Thyroid gland (tissue), 4 donors: ENCODE measurements at regions not wholly inside any gene's neighbourhood (a gene's known extent, or its start where the extent isn't known, plus 50 kb on each side); places are given as distances from the start of the nearest gene placed in this dataset.
A peak's percentile ranks its signal among the peaks of the same experiment; 100 is the strongest.

Experiments used
- DNase-seq, 2 donors: peaks; one replicate each; pipeline ENCODE4 v3.0.0-alpha.2; 2019
- H3K27ac ChIP-seq, 3 donors: fragments of 200-600 bp; sonication (generic); 1 replicate in 2 of 3; 2 replicates in 1 of 3; pipeline ENCODE4 v1.5.1; 2016 to 2019; ENCODE audit warnings: mild to moderate bottlenecking in 1 of 3, moderate library complexity in 1 of 3
- H3K27me3 ChIP-seq: fragments of 200-600 bp; sonication (generic); one replicate; pipeline ENCODE4 v1.5.1; 2019
- H3K36me3 ChIP-seq, 2 donors: fragments of 200-600 bp; sonication (generic); one replicate each; pipeline ENCODE4 v1.5.1; 2016 to 2019
- H3K4me1 ChIP-seq, 2 donors: fragments of 200-600 bp; sonication (generic); one replicate each; pipeline ENCODE4 v1.5.1; 2017 to 2019
- H3K4me3 ChIP-seq, 3 donors: fragments of 200-600 bp; sonication (generic); replicated peaks in 1 of 3; 1 replicate in 2 of 3; 2 replicates in 1 of 3; pipeline ENCODE4 v1.5.1; 2016; ENCODE audit warnings: mild to moderate bottlenecking in 1 of 3
- H3K9me3 ChIP-seq: fragments of 200-600 bp; sonication (generic); one replicate; pipeline ENCODE4 v1.5.1; 2017
- POLR2A ChIP-seq, 2 donors: fragments of 450-650 bp; IDR thresholded peaks; one replicate each; pipeline ENCODE4 v1.6.1; 2017; ENCODE audit warnings: antibody characterized with exemption in 2 of 2, mild to moderate bottlenecking in 2 of 2, moderate library complexity in 1 of 2
- WGBS, 2 donors: methylation state at CpG; one replicate each; pipeline ENCODE4 v1.1.5; 2017; 5-methylcytosine and 5-hydroxymethylcytosine counted together
- intact Hi-C: fragments of 100-400 bp; cut with DNase I; formaldehyde crosslinking; loops from one replicate; pipeline ENCODE4 v1.15.1; 2023
- TF ChIP-seq, protein P1 (sequence below), 6 experiments: fragments of 200-600 bp in 3 of 6; fragments of 450-650 bp in 3 of 6; sonication (generic) in 3 of 6; IDR thresholded peaks; one replicate each; pipeline ENCODE4 v1.5.1; 2016 to 2019; ENCODE audit warnings: antibody characterized with exemption in 6 of 6, mild to moderate bottlenecking in 2 of 6, inconsistent platforms in 1 of 6, moderate library complexity in 1 of 6

DNA sequence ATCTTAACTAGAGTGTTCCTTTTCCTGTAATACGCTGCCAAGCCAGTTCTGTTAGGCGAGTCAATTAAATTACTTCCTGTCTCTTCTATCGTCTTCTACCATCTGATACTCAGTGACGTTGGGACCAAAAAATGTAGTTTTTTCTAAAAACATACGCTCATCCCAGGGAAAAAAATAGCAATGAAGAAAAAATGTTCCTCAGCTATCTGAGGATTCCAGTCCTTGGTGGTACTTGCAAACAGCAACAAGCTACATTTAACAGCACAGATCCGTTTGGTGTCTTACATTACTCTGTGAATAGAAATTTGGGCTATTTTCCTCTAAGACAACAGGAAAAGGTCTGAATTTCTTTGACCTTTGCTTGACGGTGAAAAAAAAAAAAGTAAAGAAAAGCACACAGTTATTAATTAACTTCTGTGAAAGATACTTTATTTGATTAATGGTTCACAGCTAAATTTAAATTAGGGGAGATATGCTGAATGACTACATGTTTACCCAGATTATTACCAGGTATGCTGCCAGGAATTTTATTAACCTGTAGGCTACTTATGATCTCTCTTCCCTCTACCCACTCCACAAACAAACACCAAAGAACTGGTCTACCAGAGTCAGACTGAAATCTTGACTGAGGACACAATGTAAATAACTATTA is 254.4 kb upstream of the ZPLD1 start:
- Histone ChIP-seq H3K27me3 (no peaks in the 10 kb centered on the region), H3K9me3 (no peaks in the 10 kb centered on the region), H3K36me3 (no peaks in the 10 kb centered on the region), H3K27ac (peak overlapping the region; percentile 74 to 80 (median 79)), H3K4me1 (peaks cover 35 to 50% of the 10 kb centered on the region in 2 donors), H3K4me3 (no peak overlapping the region)
- intact Hi-C loops: no loop called here
- 46 to 47% methylated on average over 7 of the region's 7 CpGs for WGBS, 2 donors
- TF ChIP-seq POLR2A (IDR thresholded peaks at IDR 0.05): no peak
- TF ChIP-seq, protein P1, sequence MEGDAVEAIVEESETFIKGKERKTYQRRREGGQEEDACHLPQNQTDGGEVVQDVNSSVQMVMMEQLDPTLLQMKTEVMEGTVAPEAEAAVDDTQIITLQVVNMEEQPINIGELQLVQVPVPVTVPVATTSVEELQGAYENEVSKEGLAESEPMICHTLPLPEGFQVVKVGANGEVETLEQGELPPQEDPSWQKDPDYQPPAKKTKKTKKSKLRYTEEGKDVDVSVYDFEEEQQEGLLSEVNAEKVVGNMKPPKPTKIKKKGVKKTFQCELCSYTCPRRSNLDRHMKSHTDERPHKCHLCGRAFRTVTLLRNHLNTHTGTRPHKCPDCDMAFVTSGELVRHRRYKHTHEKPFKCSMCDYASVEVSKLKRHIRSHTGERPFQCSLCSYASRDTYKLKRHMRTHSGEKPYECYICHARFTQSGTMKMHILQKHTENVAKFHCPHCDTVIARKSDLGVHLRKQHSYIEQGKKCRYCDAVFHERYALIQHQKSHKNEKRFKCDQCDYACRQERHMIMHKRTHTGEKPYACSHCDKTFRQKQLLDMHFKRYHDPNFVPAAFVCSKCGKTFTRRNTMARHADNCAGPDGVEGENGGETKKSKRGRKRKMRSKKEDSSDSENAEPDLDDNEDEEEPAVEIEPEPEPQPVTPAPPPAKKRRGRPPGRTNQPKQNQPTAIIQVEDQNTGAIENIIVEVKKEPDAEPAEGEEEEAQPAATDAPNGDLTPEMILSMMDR (IDR thresholded peaks at IDR 0.05): no peak
- no peak for DNase-seq

DNA sequence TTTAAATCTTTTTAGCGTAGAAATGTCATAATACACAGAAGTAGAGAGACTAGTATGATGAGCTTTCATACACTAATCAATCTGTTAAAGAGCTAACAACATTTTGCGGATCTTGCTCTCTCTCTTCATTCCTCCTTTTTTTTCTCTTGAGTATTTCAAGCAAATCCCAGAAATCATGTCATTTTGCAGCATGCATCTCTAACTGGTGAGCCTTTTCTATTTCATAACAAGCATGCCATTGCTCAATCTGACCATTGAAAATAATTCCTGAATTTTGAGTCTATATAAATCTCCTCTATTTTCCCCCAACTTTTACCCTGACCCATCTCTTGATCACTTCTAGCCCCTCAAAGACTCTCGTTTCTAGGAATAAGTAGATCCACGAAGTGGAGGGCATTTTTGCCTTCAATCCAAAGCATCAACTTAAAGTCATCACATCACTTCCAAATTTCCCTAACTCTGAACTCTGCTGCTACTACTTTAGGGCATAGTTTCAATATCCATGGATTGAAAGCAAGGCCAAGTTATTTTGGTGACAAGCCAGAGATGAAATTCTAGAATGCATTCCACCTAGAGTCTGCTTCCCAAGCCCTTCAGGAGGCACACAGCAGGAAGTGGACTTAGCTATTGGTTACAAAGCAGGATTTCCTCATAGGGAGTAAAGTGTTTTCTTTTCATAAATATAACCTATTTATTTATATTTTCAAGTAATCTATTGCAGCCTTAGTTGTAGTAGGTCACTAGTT is 253.5 kb upstream of the ZPLD1 start:
- TF ChIP-seq, protein P1 (IDR thresholded peaks at IDR 0.05): no peak
- no peak for TF ChIP-seq POLR2A (IDR thresholded peaks at IDR 0.05)
- Histone ChIP-seq H3K36me3 (no peaks in the 10 kb centered on the region), H3K4me1 (peaks cover 35 to 50% of the 10 kb centered on the region in 2 donors), H3K4me3 (no peak overlapping the region), H3K9me3 (no peaks in the 10 kb centered on the region), H3K27ac (peak overlapping the region; percentile 74 to 80 (median 79)), H3K27me3 (no peaks in the 10 kb centered on the region)
- peak; percentile 27 to 45 for DNase-seq
- intact Hi-C loops: no loop called here
- WGBS, 2 donors: 78 to 83% methylated on average over 4 of the region's 4 CpGs

DNA sequence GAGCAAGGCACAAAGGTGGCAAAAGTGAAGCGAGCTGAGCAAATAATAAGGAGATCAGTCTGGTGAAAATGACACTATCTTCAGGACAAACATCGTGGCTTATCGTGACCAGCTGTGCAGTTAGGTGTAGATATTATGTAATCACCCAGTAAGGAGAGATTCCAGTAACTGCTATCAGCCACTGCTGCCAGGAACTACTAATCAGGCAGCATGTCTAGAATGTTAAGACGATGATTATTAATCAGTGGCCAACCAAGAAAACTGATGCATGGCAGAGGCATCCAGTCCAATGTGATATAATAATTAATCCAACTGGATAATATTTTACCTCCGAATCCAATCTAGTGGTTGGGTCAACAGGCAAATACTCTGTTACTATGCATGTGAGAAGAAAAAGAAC is 252.7 kb upstream of the ZPLD1 start:
- no peak for DNase-seq
- Histone ChIP-seq H3K27me3 (no peaks in the 10 kb centered on the region), H3K27ac (peak overlapping the region; percentile 74 to 80 (median 79)), H3K36me3 (no peaks in the 10 kb centered on the region), H3K4me3 (no peak overlapping the region), H3K9me3 (no peaks in the 10 kb centered on the region), H3K4me1 (peaks cover 35 to 50% of the 10 kb centered on the region in 2 donors)
- 53 to 57% methylated on average over 5 of the region's 5 CpGs for WGBS, 2 donors
- intact Hi-C loops: no loop called here
- no peak for TF ChIP-seq POLR2A (IDR thresholded peaks at IDR 0.05)
- TF ChIP-seq, protein P1 (IDR thresholded peaks at IDR 0.05): no peak

DNA sequence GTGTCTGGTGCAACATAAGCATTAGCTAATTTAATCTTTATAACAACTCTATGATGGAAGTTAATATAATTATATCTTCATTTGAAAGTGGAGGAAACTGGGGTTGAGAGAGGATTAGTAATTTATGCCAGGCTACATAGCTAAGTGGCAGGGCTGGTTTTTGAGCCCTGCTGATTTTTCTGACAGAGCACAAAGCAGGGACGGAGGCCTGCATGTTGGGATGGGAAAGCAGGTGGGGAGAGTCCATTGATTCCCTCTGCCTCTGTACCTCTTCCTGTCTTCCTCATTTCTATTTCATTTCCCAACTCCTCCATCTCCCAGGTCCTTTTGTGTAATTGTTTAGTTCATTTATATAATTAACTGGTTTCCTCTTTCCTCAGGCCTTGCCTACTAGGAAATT is 251.6 kb upstream of the ZPLD1 start:
- Histone ChIP-seq H3K4me3 (no peak overlapping the region), H3K27ac (peak overlapping the region in 1 of 3 donors; percentile 9), H3K9me3 (no peaks in the 10 kb centered on the region), H3K27me3 (no peaks in the 10 kb centered on the region), H3K4me1 (peaks cover 35 to 50% of the 10 kb centered on the region in 2 donors), H3K36me3 (no peaks in the 10 kb centered on the region)
- intact Hi-C loops: no loop called here
- TF ChIP-seq, protein P1 (IDR thresholded peaks at IDR 0.05): no peak
- TF ChIP-seq POLR2A (IDR thresholded peaks at IDR 0.05): no peak
- DNase-seq: no peak
- WGBS, 2 donors: 91 to 100% methylated on average over 1 of the region's 1 CpG

DNA sequence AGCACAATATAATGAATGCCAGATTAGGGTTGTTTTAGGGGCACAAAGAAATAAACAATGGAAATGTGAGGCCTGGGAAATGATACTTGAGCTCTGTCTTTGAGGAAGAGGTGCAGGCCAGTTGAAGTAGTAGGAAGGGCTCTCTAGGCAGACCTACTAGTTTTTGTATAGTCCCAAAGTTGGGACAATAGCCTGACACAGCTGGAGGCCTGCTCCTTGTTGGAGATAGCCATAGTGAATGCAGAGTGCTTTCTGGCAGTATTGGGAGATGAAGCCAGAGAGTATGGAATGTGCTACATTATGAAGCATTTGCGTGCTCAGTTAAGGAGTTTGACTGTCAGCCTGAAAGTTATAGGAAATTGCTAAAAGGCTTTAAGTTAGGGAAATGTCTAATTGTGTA is 251.2 kb upstream of the ZPLD1 start:
- Histone ChIP-seq H3K27ac (peak overlapping the region in 1 of 3 donors; percentile 9), H3K4me3 (no peak overlapping the region), H3K9me3 (no peaks in the 10 kb centered on the region), H3K36me3 (no peaks in the 10 kb centered on the region), H3K27me3 (no peaks in the 10 kb centered on the region), H3K4me1 (peaks cover 35 to 46% of the 10 kb centered on the region in 2 donors)
- DNase-seq: no peak
- WGBS, 2 donors: 96 to 100% methylated on average over 1 of the region's 1 CpG
- intact Hi-C loops: no loop called here
- TF ChIP-seq, protein P1 (IDR thresholded peaks at IDR 0.05): no peak
- TF ChIP-seq POLR2A (IDR thresholded peaks at IDR 0.05): no peak
